Motor neuron (in vitro differentiated cells): ENCODE measurements at regions not wholly inside any gene's neighbourhood (a gene's known extent, or its start where the extent isn't known, plus 50 kb on each side); places are given as distances from the start of the nearest gene placed in this dataset.

Source experiments
- ATAC-seq, 8 experiments: fragments of 200-7000 bp; cut with Tn5 transposase; replicated peaks in 6 of 8; 2 replicates each; pipeline ENCODE4 v1.8.0; 2021; ENCODE audit warnings: mild to moderate bottlenecking in 8 of 8, moderate library complexity in 8 of 8
- H3K27ac ChIP-seq, 2 donors: fragments of 250-450 bp; sonication (Bioruptor Pico); 2 replicates each; pipeline ENCODE4 v1.9.0; 2021; ENCODE audit warnings: antibody characterized with exemption in 2 of 2, mild to moderate bottlenecking in 2 of 2, moderate library complexity in 1 of 2
- H3K4me1 ChIP-seq, 2 donors: fragments of 250-450 bp; sonication (Bioruptor Pico); replicated peaks in 1 of 2; 2 replicates each; pipeline ENCODE4 v1.6.1; 2021; ENCODE audit warnings: antibody characterized with exemption in 2 of 2, mild to moderate bottlenecking in 2 of 2, moderate library complexity in 1 of 2
- H3K4me3 ChIP-seq, 5 donors: fragments of 250-450 bp; sonication (Bioruptor Pico); 2 replicates each; pipeline ENCODE4 v1.9.0; 2021; ENCODE audit warnings: antibody characterized with exemption in 5 of 5, mild to moderate bottlenecking in 5 of 5, moderate library complexity in 4 of 5
- WGBS, 10 experiments: fragments of 450-650 bp; shearing (Covaris generic); methylation state at CpG; one replicate each; pipeline ENCODE4 v1.0.0; 2022; 5-methylcytosine and 5-hydroxymethylcytosine counted together
- in situ Hi-C, 9 experiments: fragments of 400-800 bp; cut with MboI; loops; one replicate each; pipeline ENCODE4 v1.15.0; 2021; ENCODE audit warnings: low sequenced_read_pairs in 9 of 9, low pct_unique_long_range_greater_than_20kb in 2 of 9; ENCODE audit not compliant: unreplicated experiment in 9 of 9

- Histone ChIP-seq H3K4me1 (no peaks in the 10 kb centered on the region), H3K4me3 (no peak overlapping the region), H3K27ac (no peak overlapping the region)
- in situ Hi-C loops: no loop called here
- ATAC-seq: no peak
- 63 to 100% (median 89%) methylated on average over 1 to 3 of the region's 3 CpGs; no CpG with 5 or more reads in 1 of the 10 experiments for WGBS, 10 experiments
Observed at GRCh38 chr4:123288309-123289025, 108.1 kb upstream of the SPRY1 start.

GRCh38 chr4:123291329-123291728 lies 105.3 kb upstream of the SPRY1 start:
- Histone ChIP-seq H3K4me3 (no peak overlapping the region), H3K4me1 (no peaks in the 10 kb centered on the region), H3K27ac (no peak overlapping the region)
- no peak for ATAC-seq
- in situ Hi-C loops: no loop called here

- 63 to 100% (median 93%) methylated on average over 1 to 2 of the region's 2 CpGs; no CpG with 5 or more reads in 3 of the 10 experiments for WGBS, 10 experiments
- Histone ChIP-seq H3K4me3 (no peak overlapping the region), H3K4me1 (no peaks in the 10 kb centered on the region), H3K27ac (no peak overlapping the region)
- in situ Hi-C loops: no loop called here
- ATAC-seq: no peak
Observed at GRCh38 chr4:123297836-123298235, 98.8 kb upstream of the SPRY1 start.

GRCh38 chr4:123298261-123298660 lies 98.3 kb upstream of the SPRY1 start:
- Histone ChIP-seq H3K4me3 (no peak overlapping the region), H3K27ac (no peak overlapping the region), H3K4me1 (no peaks in the 10 kb centered on the region)
- in situ Hi-C loops: no loop called here
- WGBS, 10 experiments: 40 to 97% (median 90%) methylated on average over 1 to 6 of the region's 6 CpGs; no CpG with 5 or more reads in 2 of the 10 experiments
- no peak for ATAC-seq

GRCh38 chr4:123298801-123299200 lies 97.8 kb upstream of the SPRY1 start:
- WGBS, 10 experiments: 14 to 100% (median 70%) methylated on average over 1 to 2 of the region's 2 CpGs; no CpG with 5 or more reads in 1 of the 10 experiments
- ATAC-seq: no peak
- H3K4me1 ChIP-seq: peaks cover 0 to under 1% of the 10 kb centered on the region in 2 donors
- no peak overlapping the region for H3K4me3 ChIP-seq
- no peak overlapping the region for H3K27ac ChIP-seq
- in situ Hi-C loops: no loop called here

- in situ Hi-C loops: no loop called here
Observed at GRCh38 chr4:123299212-123299691, 97.3 kb upstream of the SPRY1 start.

GRCh38 chr4:123300222-123301039 lies 96.2 kb upstream of the SPRY1 start:
- 91 to 100% (median 98%) methylated on average over 1 to 4 of the region's 4 CpGs for WGBS, 10 experiments
- Histone ChIP-seq H3K4me1 (peaks cover 11 to 15% of the 10 kb centered on the region in 2 donors), H3K4me3 (no peak overlapping the region), H3K27ac (no peak overlapping the region)
- ATAC-seq: no peak
- in situ Hi-C loops: no loop called here

More at GRCh38 chr4:123299212-123299691, 97.3 kb upstream of the SPRY1 start:
- no peak overlapping the region for H3K27ac ChIP-seq
- peak in 2 of 8 experiments; percentile 63 to 64 for ATAC-seq
- H3K4me3 ChIP-seq: no peak overlapping the region
- H3K4me1 ChIP-seq: peaks cover 0 to 4% of the 10 kb centered on the region in 2 donors

- no peak overlapping the region for H3K27ac ChIP-seq
- H3K4me3 ChIP-seq: no peak overlapping the region
- WGBS, 10 experiments: 100% methylated on average over 2 of the region's 2 CpGs; no CpG with 5 or more reads in 9 of the 10 experiments
- ATAC-seq: no peak
- H3K4me1 ChIP-seq: peaks cover 13 to 17% of the 10 kb centered on the region in 2 donors
- in situ Hi-C loops: no loop called here
Observed at GRCh38 chr4:123301923-123302322, 94.7 kb upstream of the SPRY1 start.

GRCh38 chr4:123304151-123304964 lies 92.2 kb upstream of the SPRY1 start:
- in situ Hi-C loops: no loop called here
- 18 to 94% (median 40%) methylated on average over 2 to 16 of the region's 17 CpGs; no CpG with 5 or more reads in 4 of the 10 experiments for WGBS, 10 experiments
- ATAC-seq: peak in 5 of 8 experiments; percentile 63 to 84 (median 77)
- H3K4me3 ChIP-seq: no peak overlapping the region
- H3K27ac ChIP-seq: no peak overlapping the region
- peaks cover 13 to 17% of the 10 kb centered on the region in 2 donors for H3K4me1 ChIP-seq

GRCh38 chr4:123305736-123306135 lies 90.9 kb upstream of the SPRY1 start:
- in situ Hi-C loops: no loop called here
- ATAC-seq: peak in 4 of 8 experiments; percentile 47 to 67 (median 58)
- 20 to 100% (median 55%) methylated on average over 3 to 6 of the region's 6 CpGs; no CpG with 5 or more reads in 2 of the 10 experiments for WGBS, 10 experiments
- Histone ChIP-seq H3K27ac (no peak overlapping the region), H3K4me3 (no peak overlapping the region), H3K4me1 (peaks cover 13 to 17% of the 10 kb centered on the region in 2 donors)

GRCh38 chr4:123306769-123307168 lies 89.8 kb upstream of the SPRY1 start:
- H3K27ac ChIP-seq: no peak overlapping the region
- peaks cover 13 to 17% of the 10 kb centered on the region in 2 donors for H3K4me1 ChIP-seq
- H3K4me3 ChIP-seq: no peak overlapping the region
- ATAC-seq: no peak
- 50 to 100% (median 83%) methylated on average over 1 to 2 of the region's 2 CpGs for WGBS, 10 experiments
- in situ Hi-C loops: no loop called here

GRCh38 chr4:123308667-123309066 lies 87.9 kb upstream of the SPRY1 start:
- in situ Hi-C loops: no loop called here
- Histone ChIP-seq H3K4me3 (no peak overlapping the region), H3K27ac (no peak overlapping the region), H3K4me1 (peaks cover 18 to 31% of the 10 kb centered on the region in 2 donors)
- no peak for ATAC-seq
- WGBS, 10 experiments: 80 to 100% (median 100%) methylated on average over 1 of the region's 1 CpG; no CpG with 5 or more reads in 3 of the 10 experiments
